Esophagus muscularis mucosa (tissue), 3 donors: ENCODE measurements at regions not wholly inside any gene's neighbourhood (a gene's known extent, or its start where the extent isn't known, plus 50 kb on each side); places are given as distances from the start of the nearest gene placed in this dataset.

Experiments used
- CTCF ChIP-seq, 3 experiments: fragments of 200-600 bp in 2 of 3; fragments of 450-650 bp in 1 of 3; sonication (generic) in 2 of 3; IDR thresholded peaks; one replicate each; pipeline ENCODE4 v1.5.1; 2017 to 2019; ENCODE audit warnings: antibody characterized with exemption in 3 of 3, mild to moderate bottlenecking in 2 of 3, moderate library complexity in 1 of 3
- POLR2A ChIP-seq: fragments of 450-650 bp; IDR thresholded peaks from one replicate; pipeline ENCODE4 v1.6.1; 2017; ENCODE audit warnings: antibody characterized with exemption, moderate library complexity, mild to moderate bottlenecking, low read depth

GRCh38 chr6:90669846-90670245 is 83.0 kb upstream of the MAP3K7 start:
- TF ChIP-seq CTCF (IDR thresholded peaks at IDR 0.05), result no peak
- no peak for TF ChIP-seq POLR2A
